ENCODE measurements at regions not wholly inside any gene's neighbourhood (a gene's known extent, or its start where the extent isn't known, plus 50 kb on each side); places are given as distances from the start of the nearest gene placed in this dataset.

GRCh38 chr9:75798505-75798904 is 92.0 kb upstream of the PCSK5 start:
- H3K4me3 Mint-ChIP-seq (ENCODE audit: unreplicated experiment): no peak overlapping the region
- no peaks in the 10 kb centered on the region for H3K9me3 Mint-ChIP-seq (ENCODE audit: unreplicated experiment)

GRCh38 chr9:75803130-75803529 is 87.3 kb upstream of the PCSK5 start:
- peaks cover 10% of the 10 kb centered on the region for H3K4me1 Mint-ChIP-seq (ENCODE audit: unreplicated experiment)
- no peaks in the 10 kb centered on the region for H3K27me3 Mint-ChIP-seq (ENCODE audit: unreplicated experiment)
- H3K36me3 Mint-ChIP-seq (ENCODE audit: low read depth, unreplicated experiment): no peaks in the 10 kb centered on the region
- H3K4me3 Mint-ChIP-seq (ENCODE audit: unreplicated experiment): no peak overlapping the region
- no peaks in the 10 kb centered on the region for H3K9me3 Mint-ChIP-seq (ENCODE audit: unreplicated experiment)
- no peak for TF ChIP-seq CTCF (IDR thresholded peaks at IDR 0.05; ENCODE audit: unreplicated experiment)
- no peak overlapping the region for H3K27ac Mint-ChIP-seq (ENCODE audit: unreplicated experiment)
- DNase-seq (ENCODE audit: low spot score): no peak

More at GRCh38 chr9:75798505-75798904, 92.0 kb upstream of the PCSK5 start:
- Mint-ChIP-seq H3K27ac (ENCODE audit: unreplicated experiment) (no peak overlapping the region), H3K4me1 (ENCODE audit: unreplicated experiment) (peaks cover 21% of the 10 kb centered on the region), H3K36me3 (ENCODE audit: low read depth, unreplicated experiment) (no peaks in the 10 kb centered on the region), H3K27me3 (ENCODE audit: unreplicated experiment) (peaks cover 5% of the 10 kb centered on the region)
- no peak for TF ChIP-seq CTCF (IDR thresholded peaks at IDR 0.05; ENCODE audit: unreplicated experiment)
- DNase-seq (ENCODE audit: low spot score): no peak

GRCh38 chr9:75810063-75810462 is 80.4 kb upstream of the PCSK5 start:
- no peak for TF ChIP-seq CTCF (IDR thresholded peaks at IDR 0.05; ENCODE audit: unreplicated experiment)
- no peak for DNase-seq (ENCODE audit: low spot score)
- H3K27me3 Mint-ChIP-seq (ENCODE audit: unreplicated experiment): no peaks in the 10 kb centered on the region

GRCh38 chr9:75811692-75812091 is 78.8 kb upstream of the PCSK5 start:
- H3K4me1 Mint-ChIP-seq (ENCODE audit: unreplicated experiment): no peaks in the 10 kb centered on the region
- no peaks in the 10 kb centered on the region for H3K9me3 Mint-ChIP-seq (ENCODE audit: unreplicated experiment)
- no peak for TF ChIP-seq CTCF (IDR thresholded peaks at IDR 0.05; ENCODE audit: unreplicated experiment)
- no peak overlapping the region for H3K4me3 Mint-ChIP-seq (ENCODE audit: unreplicated experiment)
- DNase-seq (ENCODE audit: low spot score): no peak
- H3K27me3 Mint-ChIP-seq (ENCODE audit: unreplicated experiment): no peaks in the 10 kb centered on the region
- no peaks in the 10 kb centered on the region for H3K36me3 Mint-ChIP-seq (ENCODE audit: low read depth, unreplicated experiment)
- H3K27ac Mint-ChIP-seq (ENCODE audit: unreplicated experiment): no peak overlapping the region

More at GRCh38 chr9:75810063-75810462, 80.4 kb upstream of the PCSK5 start:
- no peaks in the 10 kb centered on the region for H3K36me3 Mint-ChIP-seq (ENCODE audit: low read depth, unreplicated experiment)
- H3K9me3 Mint-ChIP-seq (ENCODE audit: unreplicated experiment): no peaks in the 10 kb centered on the region
- no peaks in the 10 kb centered on the region for H3K4me1 Mint-ChIP-seq (ENCODE audit: unreplicated experiment)
- H3K4me3 Mint-ChIP-seq (ENCODE audit: unreplicated experiment): no peak overlapping the region
- no peak overlapping the region for H3K27ac Mint-ChIP-seq (ENCODE audit: unreplicated experiment)

GRCh38 chr9:75812141-75812540 is 78.3 kb upstream of the PCSK5 start:
- no peak for DNase-seq (ENCODE audit: low spot score)
- no peak overlapping the region for H3K27ac Mint-ChIP-seq (ENCODE audit: unreplicated experiment)
- TF ChIP-seq CTCF (IDR thresholded peaks at IDR 0.05; ENCODE audit: unreplicated experiment): no peak
- no peaks in the 10 kb centered on the region for H3K9me3 Mint-ChIP-seq (ENCODE audit: unreplicated experiment)
- no peaks in the 10 kb centered on the region for H3K36me3 Mint-ChIP-seq (ENCODE audit: low read depth, unreplicated experiment)
- no peaks in the 10 kb centered on the region for H3K4me1 Mint-ChIP-seq (ENCODE audit: unreplicated experiment)
- no peaks in the 10 kb centered on the region for H3K27me3 Mint-ChIP-seq (ENCODE audit: unreplicated experiment)
- no peak overlapping the region for H3K4me3 Mint-ChIP-seq (ENCODE audit: unreplicated experiment)

Data from endothelial cell (in vitro differentiated cells).